Neural cell (in vitro differentiated cells): ENCODE measurements at regions not wholly inside any gene's neighbourhood (a gene's known extent, or its start where the extent isn't known, plus 50 kb on each side); places are given as distances from the start of the nearest gene placed in this dataset.
"Not testable (repeated sequence)": the region's sequence is repeated elsewhere in the genome, so short reads cannot be mapped to it uniquely, and the experiment has no call there.

Source experiments
- H2AFZ ChIP-seq: fragments of 200-600, 300-800 bp; sonication (generic), shearing (Covaris generic); 2 replicates; pipeline ENCODE4 v1.6.0; 2014; ENCODE audit warnings: low read depth, mild to moderate bottlenecking, antibody characterized with exemption, low read length, moderate library complexity
- H3F3A ChIP-seq: fragments of 200-600 bp; shearing (Covaris generic); 2 replicates; pipeline ENCODE4 v1.6.1; 2016; ENCODE audit warnings: mild to moderate bottlenecking, moderate library complexity, mixed read lengths, antibody characterized with exemption, low read length; ENCODE audit not compliant: insufficient read depth, poor library complexity, severe bottlenecking
- H3K27ac ChIP-seq: fragments of 200-600, 300-800 bp; sonication (generic), shearing (Covaris generic); 2 replicates; pipeline ENCODE4 v1.5.1; 2014; ENCODE audit warnings: mild to moderate bottlenecking, low read length, moderate library complexity
- H3K27me3 ChIP-seq: fragments of 300-800, 200-600 bp; sonication (generic), shearing (Covaris generic); 2 replicates; pipeline ENCODE4 v1.6.0; 2014; ENCODE audit warnings: mild to moderate bottlenecking, low read depth, low read length, moderate library complexity; ENCODE audit not compliant: insufficient read depth
- H3K36me3 ChIP-seq: fragments of 300-800, 200-600 bp; sonication (generic), shearing (Covaris generic); 2 replicates; pipeline ENCODE4 v1.5.1; 2014; ENCODE audit warnings: mild to moderate bottlenecking, antibody characterized with exemption, low read length, moderate library complexity; ENCODE audit not compliant: insufficient read depth
- H3K4me2 ChIP-seq: fragments of 300-800, 200-600 bp; sonication (generic), shearing (Covaris generic); 2 replicates; pipeline ENCODE4 v1.6.0; 2014; ENCODE audit warnings: mild to moderate bottlenecking, low read length
- H3K4me3 ChIP-seq: fragments of 300-800, 200-600 bp; sonication (generic), shearing (Covaris generic); 2 replicates; pipeline ENCODE4 v1.5.1; 2014; ENCODE audit warnings: mild to moderate bottlenecking, low read length, moderate library complexity
- H3K79me2 ChIP-seq: fragments of 200-600 bp; shearing (Covaris generic); replicated peaks from 2 replicates; pipeline ENCODE4 v1.6.0; 2014; ENCODE audit warnings: mild to moderate bottlenecking, low read length, moderate library complexity; ENCODE audit not compliant: insufficient read depth
- H3K9ac ChIP-seq: fragments of 300-800, 200-600 bp; sonication (generic), shearing (Covaris generic); 2 replicates; pipeline ENCODE4 v1.6.1; 2016; ENCODE audit warnings: mild to moderate bottlenecking, low read length, mixed read lengths
- H3K9me2 ChIP-seq: fragments of 200-600 bp; shearing (Covaris generic); 2 replicates; pipeline ENCODE4 v1.6.1; 2016; ENCODE audit warnings: mild to moderate bottlenecking, low read length, mixed read lengths; ENCODE audit not compliant: insufficient read depth
- H3K9me3 ChIP-seq: fragments of 200-600, 300-800 bp; sonication (generic), shearing (Covaris generic); 2 replicates; pipeline ENCODE4 v1.6.1; 2016; ENCODE audit warnings: mild to moderate bottlenecking, mixed run types, low read length, moderate library complexity, mixed read lengths
- H4K20me1 ChIP-seq: fragments of 200-600 bp; shearing (Covaris generic); 2 replicates; pipeline ENCODE4 v1.6.1; 2016; ENCODE audit warnings: mild to moderate bottlenecking, mixed run types; ENCODE audit not compliant: insufficient read depth
- CTCF ChIP-seq: fragments of 450-650 bp; IDR thresholded peaks from 2 replicates; pipeline ENCODE4 v1.5.1; 2014; ENCODE audit warnings: antibody characterized with exemption, mild to moderate bottlenecking, moderate library complexity; ENCODE audit not compliant: poor library complexity, severe bottlenecking
- EP300 ChIP-seq: fragments of 450-650 bp; conservative IDR thresholded peaks from 2 replicates; pipeline ENCODE4 v1.6.1; 2014; ENCODE audit warnings: antibody characterized with exemption, mild to moderate bottlenecking, moderate library complexity; ENCODE audit not compliant: poor library complexity, severe bottlenecking
- EZH2 ChIP-seq: fragments of 200-600, 300-800 bp; shearing (Covaris generic), sonication (generic); IDR thresholded peaks from 2 replicates; pipeline ENCODE4 v1.6.1; 2014; ENCODE audit warnings: antibody characterized with exemption, low read length, borderline replicate concordance, mild to moderate bottlenecking; ENCODE audit not compliant: insufficient read depth, poor library complexity, severe bottlenecking
- MXI1 ChIP-seq: fragments of 450-650 bp; conservative IDR thresholded peaks from 2 replicates; pipeline ENCODE4 v1.6.1; 2014; ENCODE audit warnings: antibody characterized with exemption, mild to moderate bottlenecking; ENCODE audit not compliant: poor library complexity, severe bottlenecking
- POLR2AphosphoS5 ChIP-seq: IDR thresholded peaks from 2 replicates; pipeline ENCODE4 v1.6.1; 2012
- RAD21 ChIP-seq: fragments of 450-650 bp; conservative IDR thresholded peaks from 2 replicates; pipeline ENCODE4 v1.6.1; 2014; ENCODE audit warnings: antibody characterized with exemption, mild to moderate bottlenecking, moderate library complexity
- SMC3 ChIP-seq: fragments of 450-650 bp; conservative IDR thresholded peaks from 2 replicates; pipeline ENCODE4 v1.6.1; 2014; ENCODE audit warnings: antibody characterized with exemption, mild to moderate bottlenecking, moderate library complexity; ENCODE audit not compliant: poor library complexity
- TAF1 ChIP-seq: IDR thresholded peaks from 2 replicates; pipeline ENCODE4 v1.6.1; 2012; ENCODE audit warnings: low read depth
- TF ChIP-seq, protein P1 (sequence below): IDR thresholded peaks from 2 replicates; pipeline ENCODE4 v1.6.1; 2012; ENCODE audit warnings: borderline replicate concordance

GRCh38 chr5:58165152-58165551, 294.7 kb downstream of the PLK2 start:
- Histone ChIP-seq H3K9ac (no peak overlapping the region), H3F3A (no peaks in the 10 kb centered on the region), H3K4me2 (no peak overlapping the region), H3K79me2 (no peaks in the 10 kb centered on the region), H3K27ac (no peak overlapping the region), H3K9me3 (no peaks in the 10 kb centered on the region), H3K27me3 (no peaks in the 10 kb centered on the region), H4K20me1 (no peaks in the 10 kb centered on the region), H2AFZ (no peak overlapping the region), H3K4me3 (no peak overlapping the region), H3K9me2 (no peaks in the 10 kb centered on the region), H3K36me3 (no peaks in the 10 kb centered on the region)
- TF ChIP-seq, protein P1, sequence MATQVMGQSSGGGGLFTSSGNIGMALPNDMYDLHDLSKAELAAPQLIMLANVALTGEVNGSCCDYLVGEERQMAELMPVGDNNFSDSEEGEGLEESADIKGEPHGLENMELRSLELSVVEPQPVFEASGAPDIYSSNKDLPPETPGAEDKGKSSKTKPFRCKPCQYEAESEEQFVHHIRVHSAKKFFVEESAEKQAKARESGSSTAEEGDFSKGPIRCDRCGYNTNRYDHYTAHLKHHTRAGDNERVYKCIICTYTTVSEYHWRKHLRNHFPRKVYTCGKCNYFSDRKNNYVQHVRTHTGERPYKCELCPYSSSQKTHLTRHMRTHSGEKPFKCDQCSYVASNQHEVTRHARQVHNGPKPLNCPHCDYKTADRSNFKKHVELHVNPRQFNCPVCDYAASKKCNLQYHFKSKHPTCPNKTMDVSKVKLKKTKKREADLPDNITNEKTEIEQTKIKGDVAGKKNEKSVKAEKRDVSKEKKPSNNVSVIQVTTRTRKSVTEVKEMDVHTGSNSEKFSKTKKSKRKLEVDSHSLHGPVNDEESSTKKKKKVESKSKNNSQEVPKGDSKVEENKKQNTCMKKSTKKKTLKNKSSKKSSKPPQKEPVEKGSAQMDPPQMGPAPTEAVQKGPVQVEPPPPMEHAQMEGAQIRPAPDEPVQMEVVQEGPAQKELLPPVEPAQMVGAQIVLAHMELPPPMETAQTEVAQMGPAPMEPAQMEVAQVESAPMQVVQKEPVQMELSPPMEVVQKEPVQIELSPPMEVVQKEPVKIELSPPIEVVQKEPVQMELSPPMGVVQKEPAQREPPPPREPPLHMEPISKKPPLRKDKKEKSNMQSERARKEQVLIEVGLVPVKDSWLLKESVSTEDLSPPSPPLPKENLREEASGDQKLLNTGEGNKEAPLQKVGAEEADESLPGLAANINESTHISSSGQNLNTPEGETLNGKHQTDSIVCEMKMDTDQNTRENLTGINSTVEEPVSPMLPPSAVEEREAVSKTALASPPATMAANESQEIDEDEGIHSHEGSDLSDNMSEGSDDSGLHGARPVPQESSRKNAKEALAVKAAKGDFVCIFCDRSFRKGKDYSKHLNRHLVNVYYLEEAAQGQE = no peak
- TF ChIP-seq POLR2AphosphoS5 (no peak), SMC3 (no peak), RAD21 (no peak), MXI1 (no peak), EP300 (no peak), EZH2 (no peak), CTCF (no peak), TAF1 (no peak)

DNA sequence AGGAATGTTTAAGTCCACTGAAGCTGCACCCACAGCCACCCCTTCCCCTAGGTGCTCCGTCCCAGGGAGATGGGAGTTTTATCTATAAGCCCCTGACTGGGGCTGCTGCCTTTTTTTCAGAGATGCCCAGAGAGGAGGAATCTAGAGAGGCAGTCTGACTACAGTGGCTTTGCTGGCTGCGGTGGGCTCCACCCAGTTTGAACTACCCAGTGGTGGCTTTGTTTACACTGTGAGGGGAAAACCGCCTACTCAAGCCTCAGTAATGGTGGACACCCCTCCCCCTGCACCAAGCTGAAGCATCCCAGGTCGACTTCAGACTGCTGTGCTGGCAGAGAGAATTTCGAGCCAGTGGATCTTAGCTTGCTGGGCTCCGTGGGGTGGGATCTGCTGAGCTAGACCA, 298.0 kb downstream of the PLK2 start:
- not testable (repeated sequence) for H3K4me2 ChIP-seq, H2AFZ ChIP-seq, H3K27me3 ChIP-seq, H3K4me3 ChIP-seq, H3K79me2 ChIP-seq, H3K36me3 ChIP-seq, H3K9me3 ChIP-seq, H3K9ac ChIP-seq, H4K20me1 ChIP-seq, H3K9me2 ChIP-seq, H3F3A ChIP-seq, H3K27ac ChIP-seq
